Fibroblast of skin of back (primary cell): ENCODE measurements at regions not wholly inside any gene's neighbourhood (a gene's known extent, or its start where the extent isn't known, plus 50 kb on each side); places are given as distances from the start of the nearest gene placed in this dataset.

Source experiments
- DNase-seq: peaks from one replicate; pipeline ENCODE4 v3.0.0-alpha.2; 2013

DNA sequence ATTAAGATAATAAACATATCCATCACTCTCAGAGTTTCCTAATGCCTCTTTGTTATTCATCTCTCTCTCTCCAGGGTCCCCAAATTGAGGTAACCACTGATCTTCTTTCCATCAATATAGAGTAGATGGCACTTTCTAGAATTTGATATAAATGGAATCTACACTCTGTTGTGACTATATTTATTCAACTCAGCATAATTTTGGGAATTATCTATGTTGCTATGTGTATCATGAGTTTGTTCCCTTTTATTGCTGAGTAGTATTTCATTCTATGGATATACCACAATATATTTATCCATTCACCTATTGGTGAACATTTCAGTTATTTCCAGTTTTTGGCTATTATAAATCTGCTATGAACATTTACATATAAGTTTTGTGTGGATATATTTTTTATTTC is 230.7 kb downstream of the HLX start:
- no peak for DNase-seq

- DNase-seq, result no peak
These were observed 237.9 kb downstream of the HLX start for GRCh38 chr1:221117133-221117532.

DNA sequence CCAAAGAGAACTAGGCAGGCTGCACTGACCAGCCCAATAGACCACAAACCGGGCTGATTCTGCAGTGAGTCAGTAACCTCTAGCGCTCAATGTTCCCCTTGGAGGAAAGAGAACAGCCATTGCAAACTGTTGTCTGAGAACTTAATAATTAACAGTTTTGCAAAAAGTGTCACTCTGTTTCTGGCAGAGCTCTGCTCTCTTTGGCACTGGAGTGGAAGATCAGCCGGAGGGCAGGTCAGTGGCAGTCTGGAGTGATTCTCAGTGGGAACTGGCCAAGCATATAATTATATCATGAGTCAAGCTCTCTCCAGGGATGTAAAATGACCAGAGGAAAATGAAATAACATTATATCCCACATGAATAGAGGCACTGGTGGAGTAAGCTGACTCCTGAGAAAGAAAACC is 238.3 kb downstream of the HLX start:
- peak; percentile 72 for DNase-seq

GRCh38 chr1:221118176-221118937 is 239.1 kb downstream of the HLX start:
- no peak for DNase-seq

DNA sequence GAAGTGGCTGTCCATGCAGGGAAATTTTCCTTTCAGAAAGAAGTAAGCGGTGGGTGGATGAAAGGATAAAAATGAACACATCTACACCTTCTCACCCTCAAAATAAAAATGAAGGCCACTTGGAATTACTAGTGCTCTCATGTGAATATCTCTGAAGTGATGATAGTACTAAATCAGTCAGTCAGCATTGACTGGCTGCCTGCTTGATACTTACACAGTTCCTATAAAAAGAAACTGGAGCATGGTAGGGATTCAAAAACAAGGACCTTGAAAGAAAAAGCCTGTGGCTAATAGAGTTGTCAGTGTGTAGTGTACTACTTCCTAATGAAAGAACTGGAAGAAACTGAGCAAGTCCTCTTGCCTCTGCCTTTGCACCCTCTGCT is 239.7 kb downstream of the HLX start:
- DNase-seq, result no peak

DNA sequence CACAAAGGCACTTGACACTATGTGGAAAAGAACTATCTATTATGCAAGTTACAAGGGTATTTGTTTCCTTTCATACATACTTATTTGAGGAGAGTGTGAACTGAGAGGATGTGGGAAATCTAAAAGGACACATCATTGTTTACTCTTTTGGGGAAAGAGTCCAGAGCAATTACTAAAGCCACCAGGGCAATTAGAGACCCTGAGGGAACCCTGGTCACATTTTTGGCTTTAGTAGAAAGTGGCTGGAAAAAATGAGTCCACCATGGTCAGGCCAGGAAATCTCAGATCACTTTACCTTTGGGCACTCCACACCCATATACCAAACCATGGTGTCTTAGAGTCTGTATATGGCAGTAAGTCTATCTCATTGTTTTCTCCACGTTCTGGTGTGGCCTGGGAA is 243.3 kb downstream of the HLX start:
- DNase-seq, result no peak

GRCh38 chr1:221125976-221126375 is 246.7 kb downstream of the HLX start:
- DNase-seq, result no peak

DNA sequence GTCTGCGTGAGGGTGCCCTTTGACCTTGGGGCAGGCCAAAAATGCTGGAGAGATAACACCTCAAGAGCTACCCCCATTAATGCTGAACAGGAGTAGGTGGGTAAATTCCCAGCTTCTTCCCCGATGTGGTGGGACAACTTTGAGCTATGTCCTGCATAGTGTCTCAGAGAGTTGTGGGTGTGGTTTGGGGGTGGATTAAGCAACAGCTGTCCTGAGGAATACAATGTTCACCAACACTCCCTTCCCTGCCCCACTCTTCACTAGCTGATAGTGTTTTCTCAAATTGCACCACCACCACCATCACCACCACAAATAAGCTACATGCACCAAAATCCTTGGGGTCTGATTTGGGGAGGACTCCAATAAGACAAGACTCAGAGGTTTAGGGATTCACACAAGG is 258.4 kb downstream of the HLX start:
- no peak for DNase-seq

DNA sequence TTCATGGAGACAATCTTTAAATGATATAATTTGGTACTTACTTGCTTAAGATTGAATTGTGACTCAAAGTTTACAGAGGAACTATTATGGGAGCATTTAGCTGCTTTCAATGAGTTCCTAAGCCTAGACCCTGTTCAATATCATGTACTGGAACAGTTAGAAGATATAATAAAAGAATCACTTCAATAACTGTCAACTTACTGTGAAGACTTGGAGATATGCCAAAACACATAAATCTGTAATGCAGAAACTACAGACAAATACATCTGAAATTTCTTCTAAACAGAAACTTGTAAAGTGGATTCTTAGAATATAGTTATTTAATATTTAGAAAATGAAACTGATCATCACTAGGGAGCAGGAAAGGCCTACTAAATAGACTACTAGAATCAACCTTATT is 259.3 kb downstream of the HLX start:
- DNase-seq, result no peak

- DNase-seq, result no peak
These were observed 260.7 kb downstream of the HLX start for GRCh38 chr1:221139991-221140390.

DNA sequence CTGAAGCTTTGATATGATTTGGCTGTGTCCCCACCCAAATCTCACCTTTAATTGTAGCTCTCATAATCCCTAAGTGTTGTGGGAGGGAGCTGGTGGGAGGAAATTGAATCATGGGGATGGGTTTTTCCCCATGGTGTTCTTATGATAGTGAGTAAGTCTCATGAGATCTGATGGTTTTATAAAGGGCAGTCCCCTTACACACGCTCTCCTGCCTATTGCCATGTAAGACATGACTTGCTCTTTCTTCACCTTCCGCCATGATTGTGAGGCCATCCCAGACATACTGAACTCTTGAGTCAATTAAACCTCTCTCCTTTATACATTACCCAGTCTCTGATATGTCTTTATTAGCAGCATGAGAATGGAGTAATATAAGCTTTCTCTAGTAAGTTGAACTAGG is 261.9 kb downstream of the HLX start:
- no peak for DNase-seq

- peak; percentile 16 for DNase-seq
These were observed 262.5 kb downstream of the HLX start for GRCh38 chr1:221141606-221142285.

- DNase-seq, result no peak
These were observed 269.4 kb downstream of the HLX start for GRCh38 chr1:221148660-221149059.

DNA sequence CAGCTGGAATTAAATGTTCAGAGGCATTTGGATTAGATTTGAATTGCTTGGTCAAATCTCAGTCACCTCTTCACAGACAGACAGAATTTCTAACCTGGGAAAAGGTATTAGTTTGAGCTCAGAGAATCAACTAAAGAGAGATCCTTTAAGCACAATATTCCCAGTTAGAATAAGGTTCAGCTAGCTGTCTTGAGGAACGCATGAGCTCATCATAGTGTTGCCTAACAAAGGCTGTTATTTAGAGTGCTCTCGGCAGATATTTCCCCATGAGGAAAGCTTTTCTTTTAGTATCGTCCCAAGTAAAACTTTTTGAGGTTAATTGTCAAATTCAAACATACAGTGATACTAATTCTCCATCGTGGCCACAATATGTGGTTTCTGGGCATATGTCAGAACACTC is 269.9 kb downstream of the HLX start:
- DNase-seq, result no peak

GRCh38 chr1:221149555-221150075 is 270.4 kb downstream of the HLX start:
- no peak for DNase-seq

DNA sequence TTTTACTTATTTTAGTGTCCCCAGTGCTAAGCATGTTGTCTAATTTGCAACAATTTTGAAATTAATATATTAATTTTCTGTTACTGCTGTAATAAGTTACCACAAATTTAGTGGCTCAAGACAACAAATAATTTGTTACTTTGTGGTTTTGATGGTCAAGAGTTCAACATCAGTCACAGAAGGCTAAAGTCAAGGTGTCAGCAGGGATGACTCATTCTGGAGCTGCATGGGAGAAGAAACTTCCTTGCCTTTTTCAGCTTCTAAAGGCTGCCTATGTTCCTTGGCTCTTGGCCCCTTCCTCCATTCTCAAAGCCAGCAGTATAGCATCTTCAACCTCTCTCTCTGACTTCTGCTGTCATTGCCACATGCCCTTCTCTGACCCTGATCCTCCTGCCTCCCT is 271.8 kb downstream of the HLX start:
- DNase-seq, result no peak

DNA sequence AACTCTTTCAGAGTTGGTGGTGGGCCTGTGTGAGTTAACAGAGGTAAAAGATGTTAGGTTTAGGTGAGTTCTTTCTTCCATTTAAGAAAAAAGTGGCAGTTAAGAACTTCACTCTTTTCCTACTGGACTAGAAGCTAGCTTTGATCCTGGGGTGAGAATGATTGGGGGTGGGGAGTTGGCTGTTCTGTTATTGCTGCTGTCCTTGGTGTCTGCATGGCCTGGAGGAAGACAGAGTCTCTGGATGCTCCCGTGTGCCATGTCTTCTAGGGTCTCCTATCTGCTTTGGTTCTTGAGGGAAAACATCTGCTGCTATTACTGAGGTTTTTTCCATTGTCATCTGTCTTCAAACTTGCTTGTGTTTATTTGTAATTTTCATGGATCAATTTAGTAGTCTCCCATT is 275.7 kb downstream of the HLX start:
- DNase-seq, result no peak

GRCh38 chr1:221157026-221157761 is 278.0 kb downstream of the HLX start:
- no peak for DNase-seq

DNA sequence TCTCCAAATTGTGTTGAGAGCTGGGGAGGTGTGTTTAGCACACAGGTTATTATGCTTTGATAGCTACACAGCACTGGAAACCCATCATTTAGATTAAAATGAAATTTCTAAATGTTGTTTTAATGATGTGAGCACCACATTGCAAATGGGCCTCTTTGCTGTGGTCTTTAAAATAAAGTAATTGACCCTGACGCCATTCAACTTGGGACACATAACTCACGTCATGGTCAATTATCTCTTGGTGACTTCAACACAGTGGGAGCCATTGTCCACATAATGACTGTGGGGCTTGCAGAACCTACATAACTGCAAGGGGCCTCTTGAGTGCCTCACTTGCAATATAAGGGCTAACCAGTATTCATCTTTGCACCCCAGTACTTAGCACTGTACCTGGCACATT is 280.4 kb downstream of the HLX start:
- DNase-seq, result no peak

GRCh38 chr1:221161571-221162041 is 282.4 kb downstream of the HLX start:
- DNase-seq, result no peak

GRCh38 chr1:221162352-221162751 is 283.1 kb downstream of the HLX start:
- no peak for DNase-seq

DNA sequence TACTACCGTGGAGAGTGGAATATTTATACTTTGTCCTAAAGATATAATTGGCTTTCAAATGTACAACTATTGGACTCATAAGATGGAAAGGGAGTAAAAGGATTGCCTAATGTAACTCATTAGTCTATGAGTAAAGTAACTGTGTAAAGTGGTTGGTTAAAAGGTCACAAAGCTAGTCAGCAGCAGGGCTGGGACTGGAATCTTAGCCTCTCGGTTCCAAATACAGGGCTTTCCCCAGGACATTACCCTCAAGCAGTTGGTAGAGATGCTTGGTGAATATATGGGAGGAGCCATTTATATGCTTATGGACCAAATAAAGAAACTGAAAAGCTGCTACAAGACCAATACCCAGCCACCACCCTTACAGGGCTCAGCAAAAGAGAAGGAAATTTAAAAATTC is 283.7 kb downstream of the HLX start:
- no peak for DNase-seq

DNA sequence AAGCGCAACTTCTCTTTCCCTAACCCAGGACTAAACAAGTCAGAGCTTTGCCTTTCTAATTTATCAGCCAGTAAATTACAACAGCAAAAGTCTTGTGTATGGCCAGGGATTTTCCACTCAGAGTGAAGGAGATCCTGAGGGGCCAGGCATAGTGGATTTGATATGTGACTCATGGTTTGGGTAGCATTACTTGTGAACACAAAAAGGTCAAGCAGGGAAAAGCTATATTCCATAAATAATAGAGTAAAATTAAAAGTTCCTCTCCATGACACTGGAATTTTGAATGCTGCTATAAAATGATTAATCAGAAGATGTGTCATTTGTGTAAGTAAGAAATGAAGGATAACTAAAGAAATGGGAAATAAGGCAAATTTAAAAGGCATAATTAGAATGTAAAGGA is 284.8 kb downstream of the HLX start:
- DNase-seq, result peak; percentile 30
